Subcutaneous abdominal adipose tissue (tissue), 5 donors: ENCODE measurements at regions not wholly inside any gene's neighbourhood (a gene's known extent, or its start where the extent isn't known, plus 50 kb on each side); places are given as distances from the start of the nearest gene placed in this dataset.

Experiments used
- H3K27ac ChIP-seq: one replicate; pipeline ENCODE4 v1.7.0; 2013; ENCODE audit warnings: low read depth, mild to moderate bottlenecking, inconsistent platforms, low read length, moderate library complexity
- H3K27me3 ChIP-seq, 5 donors: one replicate each; pipeline ENCODE4 v1.7.0; 2013; ENCODE audit warnings: low read length in 5 of 5, inconsistent platforms in 1 of 5; ENCODE audit not compliant: control insufficient read depth in 5 of 5, insufficient read depth in 4 of 5
- H3K36me3 ChIP-seq, 5 donors: one replicate each; pipeline ENCODE4 v1.7.0; 2013; ENCODE audit warnings: low read length in 5 of 5; ENCODE audit not compliant: control insufficient read depth in 5 of 5, insufficient read depth in 5 of 5
- H3K4me1 ChIP-seq, 5 donors: one replicate each; pipeline ENCODE4 v1.7.0; 2013; ENCODE audit warnings: low read length in 5 of 5, mild to moderate bottlenecking in 3 of 5, moderate library complexity in 1 of 5; ENCODE audit not compliant: control insufficient read depth in 5 of 5, insufficient read depth in 5 of 5
- H3K4me3 ChIP-seq, 5 donors: one replicate each; pipeline ENCODE4 v1.7.0; 2013; ENCODE audit warnings: low read length in 5 of 5, low read depth in 1 of 5
- H3K9ac ChIP-seq, 5 donors: one replicate each; pipeline ENCODE4 v1.7.0; 2013; ENCODE audit warnings: low read length in 5 of 5, mild to moderate bottlenecking in 4 of 5, moderate library complexity in 3 of 5
- H3K9me3 ChIP-seq, 5 donors: one replicate each; pipeline ENCODE4 v1.7.0; 2013; ENCODE audit warnings: low read length in 5 of 5; ENCODE audit not compliant: control insufficient read depth in 5 of 5
- donor health status: healthy.
- donor health status: healthy.
- donor health status: healthy.
- donor health status: healthy.
- donor health status: healthy.

DNA sequence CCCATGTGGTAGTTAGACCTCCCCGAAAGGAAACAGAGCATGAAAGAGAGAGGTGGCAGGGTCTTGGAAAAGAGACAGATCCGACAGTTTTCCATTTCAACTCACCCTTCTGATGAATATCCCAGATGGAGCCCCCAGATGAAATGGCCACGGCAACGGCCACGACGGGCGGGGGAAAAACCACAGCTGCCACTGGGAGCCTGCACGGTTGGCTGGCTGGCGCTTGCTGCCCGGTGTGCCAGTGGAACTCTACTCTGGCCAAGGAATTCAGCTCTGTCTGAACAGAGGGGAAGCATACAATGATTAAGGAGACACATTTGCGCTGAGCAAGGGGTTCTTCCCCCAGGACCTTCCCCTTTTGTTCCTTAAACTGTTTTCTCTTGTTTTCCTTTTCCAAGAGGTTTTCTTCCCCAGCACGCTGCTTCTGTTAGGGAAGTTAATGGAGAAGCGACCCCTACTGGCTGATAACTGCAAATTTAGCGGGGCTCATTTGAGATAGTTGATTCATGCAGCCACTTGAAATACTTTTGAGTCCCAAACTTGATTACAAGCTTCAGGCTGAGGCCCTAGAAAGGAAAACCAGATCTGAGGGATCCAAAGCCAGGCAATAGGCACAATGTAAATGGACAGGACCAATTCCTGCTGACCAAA is 1122.5 kb downstream of the NCAM2 start:
- Histone ChIP-seq H3K27me3 (no peaks in the 10 kb centered on the region), H3K4me1 (no peaks in the 10 kb centered on the region), H3K4me3 (no peak overlapping the region), H3K9ac (no peak overlapping the region), H3K27ac (no peak overlapping the region), H3K9me3 (peaks cover 0 to 8% (median 0%) of the 10 kb centered on the region in 5 donors), H3K36me3 (no peaks in the 10 kb centered on the region)

DNA sequence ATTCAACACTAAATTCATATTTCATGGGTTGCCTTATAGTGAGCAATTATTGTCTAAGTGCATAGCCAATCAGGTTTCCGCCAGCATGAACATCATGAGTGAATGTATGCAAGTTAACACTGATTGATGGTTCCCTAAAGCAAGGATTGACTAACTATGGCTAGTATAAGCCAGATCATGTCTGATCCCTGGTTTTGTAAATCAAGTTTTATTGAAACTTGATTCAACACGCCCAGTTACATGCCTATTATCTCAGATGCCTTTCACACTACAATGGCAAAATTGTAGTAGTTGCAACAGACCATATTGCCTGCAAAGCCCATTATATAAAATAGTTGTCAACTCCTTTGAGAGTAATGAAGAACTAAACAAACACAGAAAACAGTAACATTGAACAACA is 1127.4 kb downstream of the NCAM2 start:
- Histone ChIP-seq H3K27ac (no peak overlapping the region), H3K36me3 (no peaks in the 10 kb centered on the region), H3K4me3 (no peak overlapping the region), H3K9me3 (peaks cover 0 to 8% (median 0%) of the 10 kb centered on the region in 5 donors), H3K4me1 (no peaks in the 10 kb centered on the region), H3K27me3 (no peaks in the 10 kb centered on the region), H3K9ac (no peak overlapping the region)

DNA sequence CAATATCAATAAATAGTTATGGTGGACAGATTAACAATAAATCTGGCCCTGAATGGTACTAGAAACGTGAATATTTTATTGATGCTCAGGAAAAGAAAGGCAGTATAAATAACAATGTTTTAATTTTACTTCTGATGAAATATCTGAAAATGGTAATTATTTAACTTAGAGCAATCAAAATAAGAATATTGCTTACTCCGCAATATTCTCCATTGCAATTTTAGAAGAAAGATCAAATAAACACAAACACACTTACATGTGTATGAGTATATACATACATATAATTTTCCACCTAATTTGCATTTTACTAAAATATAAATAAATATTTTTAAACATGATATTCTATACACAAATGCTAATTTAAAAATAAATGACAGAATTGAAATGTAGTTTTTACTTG is 1130.5 kb downstream of the NCAM2 start:
- H3K4me3 ChIP-seq = no peak overlapping the region
- no peaks in the 10 kb centered on the region for H3K4me1 ChIP-seq

DNA sequence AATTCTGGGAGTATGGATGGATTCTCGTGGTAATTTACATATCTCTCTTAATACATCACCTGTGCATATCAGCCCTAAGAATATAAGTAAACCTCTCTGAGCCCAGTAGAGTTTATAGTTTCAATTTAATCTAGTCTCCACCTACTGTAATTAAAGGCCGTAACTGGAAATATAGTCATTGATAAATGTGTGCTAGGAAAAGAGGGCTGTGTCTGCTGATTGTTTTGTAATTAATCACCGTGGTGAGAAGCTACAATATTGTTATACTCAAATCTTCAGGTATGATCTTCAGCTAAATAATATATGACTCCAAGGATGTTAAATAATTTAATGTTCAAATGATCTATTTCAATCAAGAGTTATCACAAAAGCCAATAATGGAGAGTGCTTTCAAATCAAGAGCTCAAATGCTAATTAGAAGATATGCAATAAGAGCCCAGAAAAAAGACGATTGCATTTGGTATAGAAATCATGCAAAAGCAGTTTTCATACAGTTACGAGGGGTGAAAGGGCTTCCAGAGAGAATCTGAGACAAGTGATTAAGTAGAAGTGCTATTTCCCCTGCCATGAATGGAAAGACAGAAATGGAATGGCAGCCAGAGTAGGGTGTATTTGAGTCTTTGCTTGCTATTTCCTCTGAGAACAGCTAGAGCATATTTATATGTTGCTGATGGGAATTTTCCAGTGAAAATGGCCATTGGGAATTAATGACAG is 1134.3 kb downstream of the NCAM2 start:
- Histone ChIP-seq H3K4me1 (no peaks in the 10 kb centered on the region), H3K9me3 (no peaks in the 10 kb centered on the region), H3K27me3 (no peaks in the 10 kb centered on the region), H3K27ac (no peak overlapping the region), H3K4me3 (no peak overlapping the region), H3K9ac (no peak overlapping the region), H3K36me3 (no peaks in the 10 kb centered on the region)

More for the DNA sequence above, 1130.5 kb downstream of the NCAM2 start:
- H3K27ac ChIP-seq = no peak overlapping the region
- H3K9me3 ChIP-seq = no peaks in the 10 kb centered on the region
- H3K9ac ChIP-seq = no peak overlapping the region
- no peaks in the 10 kb centered on the region for H3K36me3 ChIP-seq
- no peaks in the 10 kb centered on the region for H3K27me3 ChIP-seq

DNA sequence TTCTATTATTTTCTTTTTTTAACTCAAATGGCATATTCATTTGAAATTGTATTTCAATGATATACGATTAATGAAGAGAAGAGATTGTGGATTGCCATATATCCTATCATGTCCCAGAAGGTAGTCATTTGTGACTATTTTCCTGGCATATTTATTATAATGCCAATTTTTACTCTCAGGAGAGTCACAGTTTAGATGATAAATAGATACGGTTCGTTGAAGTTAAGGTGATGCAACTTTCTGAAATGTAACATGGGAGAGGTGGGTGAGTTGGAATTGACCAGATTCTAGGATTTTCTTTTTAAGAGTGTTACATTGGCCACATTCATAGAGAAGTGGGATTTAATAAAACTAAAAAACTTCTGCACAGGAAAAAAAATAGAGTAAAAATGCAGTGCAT is 1138.5 kb downstream of the NCAM2 start:
- no peaks in the 10 kb centered on the region for H3K4me1 ChIP-seq
- H3K9me3 ChIP-seq = no peaks in the 10 kb centered on the region
- H3K4me3 ChIP-seq = no peak overlapping the region
- H3K9ac ChIP-seq = no peak overlapping the region
- H3K27ac ChIP-seq = no peak overlapping the region
- no peaks in the 10 kb centered on the region for H3K36me3 ChIP-seq
- H3K27me3 ChIP-seq = no peaks in the 10 kb centered on the region

DNA sequence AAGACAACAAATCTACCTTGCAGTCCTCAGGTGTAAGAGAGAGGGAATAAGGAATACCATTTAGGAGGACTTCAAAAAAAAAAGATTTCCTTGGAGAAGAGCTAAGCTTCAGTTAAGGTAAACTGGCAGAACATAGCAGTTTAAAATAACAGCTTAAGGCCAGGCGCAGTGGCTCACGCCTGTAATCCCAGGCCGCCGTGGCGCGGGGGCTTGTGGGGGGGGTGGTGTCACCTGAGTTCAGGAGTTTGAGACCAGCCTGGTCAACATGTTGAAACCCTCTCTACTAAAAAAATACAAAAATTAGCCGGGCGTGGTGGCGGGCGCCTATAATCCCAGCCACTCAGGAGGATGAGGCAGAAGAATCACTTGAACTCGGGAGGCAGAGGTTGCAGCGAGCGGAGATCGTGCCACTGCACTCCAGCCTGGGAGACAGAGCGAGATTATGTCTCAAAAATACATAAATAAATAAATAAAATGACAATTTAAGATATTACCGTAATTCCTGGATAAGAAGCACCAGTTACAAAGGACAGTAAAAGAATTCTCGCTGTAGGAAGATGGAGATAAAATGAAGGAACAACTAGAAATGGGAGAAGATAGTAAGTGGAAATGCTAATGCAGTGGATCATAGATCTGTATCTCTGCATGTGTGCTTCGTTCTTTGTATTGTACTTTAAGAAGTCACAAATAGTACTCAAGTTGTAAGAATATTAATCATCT is 1140.2 kb downstream of the NCAM2 start:
- Histone ChIP-seq H3K9me3 (no peaks in the 10 kb centered on the region), H3K27ac (no peak overlapping the region)

DNA sequence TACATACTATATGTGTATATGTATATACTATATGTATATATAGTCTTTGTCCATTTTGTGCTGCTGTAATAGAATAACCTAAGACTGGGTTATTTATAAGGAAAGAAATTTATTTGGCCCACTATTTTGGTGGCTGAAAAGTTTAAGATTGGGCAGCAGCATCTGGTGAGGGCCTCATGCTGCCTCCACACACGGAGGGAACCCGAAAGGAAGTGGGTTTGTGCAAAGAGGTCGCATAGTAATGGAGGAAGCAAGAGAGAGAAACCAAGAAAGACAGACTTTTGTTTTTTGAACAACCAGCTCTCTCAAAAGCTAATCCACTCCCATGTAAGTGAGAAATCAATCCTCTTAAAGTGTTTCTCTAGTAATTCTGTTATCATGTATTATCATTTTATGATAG is 1147.3 kb downstream of the NCAM2 start:
- Histone ChIP-seq H3K4me3 (no peak overlapping the region), H3K9ac (no peak overlapping the region), H3K9me3 (peaks cover 0 to 9% (median 7%) of the 10 kb centered on the region in 5 donors), H3K27ac (no peak overlapping the region), H3K4me1 (no peaks in the 10 kb centered on the region), H3K27me3 (no peaks in the 10 kb centered on the region), H3K36me3 (no peaks in the 10 kb centered on the region)

More for the DNA sequence above, 1140.2 kb downstream of the NCAM2 start:
- H3K4me1 ChIP-seq = no peaks in the 10 kb centered on the region
- no peak overlapping the region for H3K9ac ChIP-seq
- H3K36me3 ChIP-seq = no peaks in the 10 kb centered on the region
- no peak overlapping the region for H3K4me3 ChIP-seq
- H3K27me3 ChIP-seq = no peaks in the 10 kb centered on the region

DNA sequence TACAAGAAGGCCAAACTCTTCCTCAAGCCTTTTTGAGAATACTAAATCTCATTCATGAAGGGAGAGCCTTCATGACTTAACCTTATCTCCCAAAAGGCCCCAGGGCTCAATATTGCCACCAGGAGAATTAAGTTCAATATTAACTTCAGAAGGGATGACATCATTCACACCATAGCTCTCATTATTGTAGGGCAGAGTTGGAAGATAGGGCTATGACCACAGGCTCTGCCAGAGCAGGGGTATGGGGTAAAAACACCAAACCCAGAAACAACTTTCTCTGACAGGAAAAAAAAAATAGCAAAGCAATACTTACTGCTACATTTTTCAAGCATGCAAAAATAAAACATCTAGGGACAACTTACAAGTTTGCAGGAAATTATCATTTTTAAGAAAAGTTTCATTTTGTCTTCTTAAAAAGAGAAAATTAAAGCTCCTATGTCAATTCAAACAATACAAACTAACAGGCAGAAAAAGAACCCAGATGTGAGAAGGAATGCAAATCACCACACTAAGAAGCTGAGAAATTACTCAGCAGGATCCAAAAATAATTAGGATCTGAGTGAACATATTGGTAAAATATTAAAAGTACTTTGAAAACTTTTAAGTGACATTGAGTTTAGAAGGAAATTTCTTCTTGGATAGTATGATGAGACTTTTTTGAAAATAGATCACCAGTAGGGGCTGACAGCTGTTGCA is 1156.5 kb downstream of the NCAM2 start:
- H3K27me3 ChIP-seq = no peaks in the 10 kb centered on the region
- H3K9me3 ChIP-seq = peaks cover 0 to 5% (median under 1%) of the 10 kb centered on the region in 5 donors
- no peak overlapping the region for H3K27ac ChIP-seq

DNA sequence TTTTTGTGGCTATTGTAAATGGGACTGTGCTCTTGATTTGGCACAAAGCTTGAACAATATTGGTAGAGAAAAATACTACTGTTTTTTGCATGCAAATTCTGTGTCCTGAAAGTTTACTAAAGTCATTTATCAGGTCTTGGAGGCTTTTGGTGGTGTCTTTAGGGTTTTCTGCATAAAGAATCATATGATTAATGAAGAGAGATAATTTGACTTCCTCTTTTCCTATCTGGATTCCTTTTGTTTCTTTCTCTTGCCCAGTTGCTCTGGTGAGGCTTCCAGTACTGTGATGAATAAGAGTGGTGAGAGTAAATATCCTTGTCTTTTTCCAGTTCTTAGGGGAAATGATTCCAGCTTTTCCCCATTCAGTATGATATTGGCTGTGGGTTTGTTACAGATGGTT is 1166.7 kb downstream of the NCAM2 start:
- Histone ChIP-seq H3K27me3 (no peaks in the 10 kb centered on the region), H3K4me3 (no peak overlapping the region), H3K9ac (no peak overlapping the region), H3K36me3 (no peaks in the 10 kb centered on the region), H3K4me1 (no peaks in the 10 kb centered on the region), H3K9me3 (peaks cover 0 to 12% (median 0%) of the 10 kb centered on the region in 5 donors), H3K27ac (no peak overlapping the region)

More for the DNA sequence above, 1156.5 kb downstream of the NCAM2 start:
- Histone ChIP-seq H3K4me3 (no peak overlapping the region), H3K9ac (no peak overlapping the region), H3K4me1 (no peaks in the 10 kb centered on the region), H3K36me3 (no peaks in the 10 kb centered on the region)
